Mucosa of rectum (tissue), 2 donors: ENCODE measurements at regions not wholly inside any gene's neighbourhood (a gene's known extent, or its start where the extent isn't known, plus 50 kb on each side); places are given as distances from the start of the nearest gene placed in this dataset.

ENCODE experiments used
- H3K27ac ChIP-seq, 2 donors: one replicate each; pipeline ENCODE4 v1.7.0; 2013; ENCODE audit warnings: inconsistent platforms in 2 of 2, low read depth in 2 of 2, low read length in 2 of 2
- H3K27me3 ChIP-seq, 2 donors: one replicate each; pipeline ENCODE4 v1.7.0; 2013; ENCODE audit warnings: low read length in 2 of 2; ENCODE audit not compliant: control insufficient read depth in 2 of 2, insufficient read depth in 2 of 2
- H3K36me3 ChIP-seq, 2 donors: one replicate each; pipeline ENCODE4 v1.7.0; 2013; ENCODE audit warnings: low read length in 2 of 2; ENCODE audit not compliant: control insufficient read depth in 2 of 2, insufficient read depth in 2 of 2
- H3K4me1 ChIP-seq, 2 donors: one replicate each; pipeline ENCODE4 v1.7.0; 2013; ENCODE audit warnings: low read length in 2 of 2, mild to moderate bottlenecking in 1 of 2; ENCODE audit not compliant: control insufficient read depth in 2 of 2, insufficient read depth in 2 of 2
- H3K4me3 ChIP-seq, 2 donors: one replicate each; pipeline ENCODE4 v1.7.0; 2013; ENCODE audit warnings: low read length in 2 of 2
- H3K9ac ChIP-seq, 2 donors: one replicate each; pipeline ENCODE4 v1.7.0; 2013; ENCODE audit warnings: low read length in 2 of 2, low read depth in 1 of 2, mild to moderate bottlenecking in 1 of 2
- H3K9me3 ChIP-seq, 2 donors: one replicate each; pipeline ENCODE4 v1.7.0; 2013; ENCODE audit warnings: low read length in 2 of 2; ENCODE audit not compliant: control insufficient read depth in 2 of 2
- donor health status: healthy.
- donor health status: Normal muscosa, but diverticular disease.

GRCh38 chr10:33813415-33813814 is 478.9 kb upstream of the NRP1 start:
- peaks cover 0 to 5% of the 10 kb centered on the region in 2 donors for H3K4me1 ChIP-seq
- no peaks in the 10 kb centered on the region for H3K36me3 ChIP-seq
- H3K27ac ChIP-seq, result no peak overlapping the region
- H3K9me3 ChIP-seq, result no peaks in the 10 kb centered on the region
- H3K27me3 ChIP-seq, result no peaks in the 10 kb centered on the region
- H3K9ac ChIP-seq, result no peak overlapping the region
- no peak overlapping the region for H3K4me3 ChIP-seq

- H3K27ac ChIP-seq, result no peak overlapping the region
- H3K27me3 ChIP-seq, result no peaks in the 10 kb centered on the region
- H3K9me3 ChIP-seq, result no peaks in the 10 kb centered on the region
- H3K4me1 ChIP-seq, result no peaks in the 10 kb centered on the region
- H3K4me3 ChIP-seq, result no peak overlapping the region
- no peaks in the 10 kb centered on the region for H3K36me3 ChIP-seq
- no peak overlapping the region for H3K9ac ChIP-seq
Observed at GRCh38 chr10:33812586-33812985, 478.1 kb upstream of the NRP1 start.

GRCh38 chr10:33810986-33811385 is 476.5 kb upstream of the NRP1 start:
- Histone ChIP-seq H3K4me3 (no peak overlapping the region), H3K9me3 (no peaks in the 10 kb centered on the region), H3K27me3 (no peaks in the 10 kb centered on the region), H3K4me1 (no peaks in the 10 kb centered on the region), H3K9ac (no peak overlapping the region), H3K27ac (no peak overlapping the region), H3K36me3 (no peaks in the 10 kb centered on the region)

GRCh38 chr10:33809732-33810131 is 475.3 kb upstream of the NRP1 start:
- H3K4me3 ChIP-seq, result no peak overlapping the region
- H3K4me1 ChIP-seq, result no peaks in the 10 kb centered on the region
- no peaks in the 10 kb centered on the region for H3K9me3 ChIP-seq
- no peak overlapping the region for H3K9ac ChIP-seq
- H3K36me3 ChIP-seq, result no peaks in the 10 kb centered on the region
- no peaks in the 10 kb centered on the region for H3K27me3 ChIP-seq
- no peak overlapping the region for H3K27ac ChIP-seq

- Histone ChIP-seq H3K9me3 (no peaks in the 10 kb centered on the region), H3K27ac (no peak overlapping the region), H3K27me3 (no peaks in the 10 kb centered on the region), H3K4me3 (no peak overlapping the region), H3K36me3 (no peaks in the 10 kb centered on the region), H3K9ac (no peak overlapping the region), H3K4me1 (no peaks in the 10 kb centered on the region)
Observed at GRCh38 chr10:33808475-33808874, 474.0 kb upstream of the NRP1 start.

GRCh38 chr10:33807531-33808359 is 473.3 kb upstream of the NRP1 start:
- no peaks in the 10 kb centered on the region for H3K27me3 ChIP-seq
- H3K27ac ChIP-seq, result no peak overlapping the region
- H3K9me3 ChIP-seq, result no peaks in the 10 kb centered on the region
- no peak overlapping the region for H3K4me3 ChIP-seq
- no peak overlapping the region for H3K9ac ChIP-seq
- H3K4me1 ChIP-seq, result no peaks in the 10 kb centered on the region
- no peaks in the 10 kb centered on the region for H3K36me3 ChIP-seq

GRCh38 chr10:33805831-33806230 is 471.4 kb upstream of the NRP1 start:
- H3K4me1 ChIP-seq, result no peaks in the 10 kb centered on the region
- H3K9ac ChIP-seq, result no peak overlapping the region
- no peak overlapping the region for H3K27ac ChIP-seq
- H3K27me3 ChIP-seq, result no peaks in the 10 kb centered on the region
- H3K9me3 ChIP-seq, result no peaks in the 10 kb centered on the region
- no peak overlapping the region for H3K4me3 ChIP-seq
- no peaks in the 10 kb centered on the region for H3K36me3 ChIP-seq

- Histone ChIP-seq H3K27ac (no peak overlapping the region), H3K9ac (no peak overlapping the region), H3K36me3 (no peaks in the 10 kb centered on the region), H3K9me3 (no peaks in the 10 kb centered on the region), H3K27me3 (no peaks in the 10 kb centered on the region), H3K4me1 (no peaks in the 10 kb centered on the region), H3K4me3 (no peak overlapping the region)
Observed at GRCh38 chr10:33804584-33804983, 470.1 kb upstream of the NRP1 start.

- Histone ChIP-seq H3K4me1 (no peaks in the 10 kb centered on the region), H3K4me3 (no peak overlapping the region), H3K9me3 (no peaks in the 10 kb centered on the region), H3K36me3 (no peaks in the 10 kb centered on the region), H3K27ac (no peak overlapping the region), H3K9ac (no peak overlapping the region), H3K27me3 (no peaks in the 10 kb centered on the region)
Observed at GRCh38 chr10:33803248-33803647, 468.8 kb upstream of the NRP1 start.

- Histone ChIP-seq H3K9ac (no peak overlapping the region), H3K9me3 (no peaks in the 10 kb centered on the region), H3K27me3 (no peaks in the 10 kb centered on the region), H3K36me3 (no peaks in the 10 kb centered on the region), H3K27ac (no peak overlapping the region), H3K4me3 (no peak overlapping the region), H3K4me1 (no peaks in the 10 kb centered on the region)
Observed at GRCh38 chr10:33802566-33802965, 468.1 kb upstream of the NRP1 start.
